Nephron (organoid): ENCODE measurements at regions not wholly inside any gene's neighbourhood (a gene's known extent, or its start where the extent isn't known, plus 50 kb on each side); places are given as distances from the start of the nearest gene placed in this dataset.
A peak's percentile ranks its signal among the peaks of the same experiment; 100 is the strongest.
"Not testable (repeated sequence)": the region's sequence is repeated elsewhere in the genome, so short reads cannot be mapped to it uniquely, and the experiment has no call there.

Source experiments
- H3K27ac Mint-ChIP-seq, 3 experiments: 2 replicates each; pipeline ENCODE4 v1.8.0; 2020; ENCODE audit warnings: mixed read lengths in 3 of 3, mild to moderate bottlenecking in 2 of 3, moderate library complexity in 1 of 3
- H3K27me3 Mint-ChIP-seq: 2 replicates; pipeline ENCODE4 v1.8.0; 2021; ENCODE audit warnings: low read depth, mild to moderate bottlenecking, moderate library complexity, mixed read lengths
- H3K36me3 Mint-ChIP-seq: 2 replicates; pipeline ENCODE4 v1.8.0; 2020; ENCODE audit warnings: low read depth, mixed read lengths
- H3K4me1 Mint-ChIP-seq: 2 replicates; pipeline ENCODE4 v1.8.0; 2020; ENCODE audit warnings: mixed read lengths
- H3K4me3 Mint-ChIP-seq, 3 experiments: 2 replicates each; pipeline ENCODE4 v1.8.0; 2020; ENCODE audit warnings: mild to moderate bottlenecking in 3 of 3, mixed read lengths in 3 of 3, moderate library complexity in 2 of 3
- H3K9me3 Mint-ChIP-seq: 2 replicates; pipeline ENCODE4 v1.8.0; 2020; ENCODE audit warnings: mixed read lengths
- TF ChIP-seq, protein P1 (sequence below), 3 experiments: fragments of 200-600 bp; sonication (generic); IDR thresholded peaks; one replicate each; pipeline ENCODE4 v1.5.0; 2021; ENCODE audit warnings: antibody characterized with exemption in 3 of 3; ENCODE audit not compliant: unreplicated experiment in 3 of 3

DNA sequence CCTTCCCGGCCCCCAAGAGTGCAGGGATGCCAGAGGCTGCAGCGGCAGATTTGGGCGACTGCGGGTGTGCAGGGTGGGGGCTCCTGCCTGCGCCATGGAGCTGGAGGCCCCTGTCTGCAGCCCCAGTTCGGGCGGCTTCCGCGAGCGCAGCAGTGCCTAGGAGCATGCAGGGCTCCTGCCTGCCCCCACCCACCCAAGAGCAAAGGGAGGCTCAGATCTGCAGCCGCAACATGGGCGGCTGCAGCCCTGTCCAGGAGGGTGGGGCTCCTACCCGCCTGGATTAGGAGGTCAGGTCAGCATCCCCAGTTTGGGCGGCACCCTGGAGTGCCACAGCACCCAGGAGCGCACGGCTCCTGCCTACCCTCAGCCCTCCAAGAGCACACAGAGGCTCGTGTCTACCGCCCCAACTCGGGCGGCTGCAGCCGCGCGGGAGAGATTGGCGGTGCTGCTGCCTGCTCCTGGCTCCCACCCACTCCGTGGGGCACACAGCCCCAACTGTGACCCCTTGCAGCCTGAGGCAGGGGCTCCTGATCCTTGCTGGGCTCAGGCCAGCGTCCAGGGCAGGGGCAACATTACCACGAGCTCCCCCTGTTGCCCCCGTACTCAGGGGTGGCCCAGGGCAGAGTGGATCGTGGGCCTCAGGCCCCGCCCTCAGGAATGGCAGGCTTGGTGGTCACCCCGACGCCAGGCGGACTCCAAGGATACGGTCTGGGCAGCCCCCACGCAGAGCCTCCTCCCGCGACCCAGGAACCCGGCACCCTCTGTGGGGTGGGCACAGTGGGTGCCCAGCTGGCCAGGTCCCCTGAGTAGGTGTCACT is 55.5 kb upstream of the UNC93A start:
- peaks cover 37% of the 10 kb centered on the region for H3K27me3 Mint-ChIP-seq
- H3K4me3 Mint-ChIP-seq = no peak overlapping the region
- H3K36me3 Mint-ChIP-seq = no peaks in the 10 kb centered on the region
- peaks cover 33% of the 10 kb centered on the region for H3K4me1 Mint-ChIP-seq
- no peaks in the 10 kb centered on the region for H3K9me3 Mint-ChIP-seq
- TF ChIP-seq, protein P1, sequence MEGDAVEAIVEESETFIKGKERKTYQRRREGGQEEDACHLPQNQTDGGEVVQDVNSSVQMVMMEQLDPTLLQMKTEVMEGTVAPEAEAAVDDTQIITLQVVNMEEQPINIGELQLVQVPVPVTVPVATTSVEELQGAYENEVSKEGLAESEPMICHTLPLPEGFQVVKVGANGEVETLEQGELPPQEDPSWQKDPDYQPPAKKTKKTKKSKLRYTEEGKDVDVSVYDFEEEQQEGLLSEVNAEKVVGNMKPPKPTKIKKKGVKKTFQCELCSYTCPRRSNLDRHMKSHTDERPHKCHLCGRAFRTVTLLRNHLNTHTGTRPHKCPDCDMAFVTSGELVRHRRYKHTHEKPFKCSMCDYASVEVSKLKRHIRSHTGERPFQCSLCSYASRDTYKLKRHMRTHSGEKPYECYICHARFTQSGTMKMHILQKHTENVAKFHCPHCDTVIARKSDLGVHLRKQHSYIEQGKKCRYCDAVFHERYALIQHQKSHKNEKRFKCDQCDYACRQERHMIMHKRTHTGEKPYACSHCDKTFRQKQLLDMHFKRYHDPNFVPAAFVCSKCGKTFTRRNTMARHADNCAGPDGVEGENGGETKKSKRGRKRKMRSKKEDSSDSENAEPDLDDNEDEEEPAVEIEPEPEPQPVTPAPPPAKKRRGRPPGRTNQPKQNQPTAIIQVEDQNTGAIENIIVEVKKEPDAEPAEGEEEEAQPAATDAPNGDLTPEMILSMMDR (IDR thresholded peaks at IDR 0.05; ENCODE audit: unreplicated experiment in 3 of 3) = no peak
- H3K27ac Mint-ChIP-seq = no peak overlapping the region

DNA sequence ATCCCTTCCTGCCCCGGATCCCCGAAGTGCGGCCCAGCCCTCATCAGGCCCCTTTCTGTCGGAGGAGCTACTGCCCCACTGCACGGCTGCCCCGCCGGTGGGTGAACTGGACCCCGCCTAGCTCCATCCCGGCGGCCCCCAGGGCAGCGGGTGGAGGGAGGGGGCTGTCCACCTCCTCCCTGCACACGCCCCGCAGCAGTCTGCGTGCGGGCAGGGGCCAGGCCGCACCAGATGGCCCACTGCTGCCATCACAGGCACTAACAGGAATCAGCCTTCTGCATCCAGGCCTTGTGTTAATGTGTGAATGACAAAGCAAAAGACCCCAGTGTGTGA is 54.9 kb upstream of the UNC93A start:
- TF ChIP-seq, protein P1 (IDR thresholded peaks at IDR 0.05; ENCODE audit: unreplicated experiment in 3 of 3) = no peak
- Mint-ChIP-seq H3K36me3 (no peaks in the 10 kb centered on the region), H3K9me3 (no peaks in the 10 kb centered on the region), H3K27me3 (peaks cover 32% of the 10 kb centered on the region), H3K4me3 (no peak overlapping the region), H3K27ac (peak overlapping the region in 1 of 3 experiments; percentile 61), H3K4me1 (peaks cover 37% of the 10 kb centered on the region)

DNA sequence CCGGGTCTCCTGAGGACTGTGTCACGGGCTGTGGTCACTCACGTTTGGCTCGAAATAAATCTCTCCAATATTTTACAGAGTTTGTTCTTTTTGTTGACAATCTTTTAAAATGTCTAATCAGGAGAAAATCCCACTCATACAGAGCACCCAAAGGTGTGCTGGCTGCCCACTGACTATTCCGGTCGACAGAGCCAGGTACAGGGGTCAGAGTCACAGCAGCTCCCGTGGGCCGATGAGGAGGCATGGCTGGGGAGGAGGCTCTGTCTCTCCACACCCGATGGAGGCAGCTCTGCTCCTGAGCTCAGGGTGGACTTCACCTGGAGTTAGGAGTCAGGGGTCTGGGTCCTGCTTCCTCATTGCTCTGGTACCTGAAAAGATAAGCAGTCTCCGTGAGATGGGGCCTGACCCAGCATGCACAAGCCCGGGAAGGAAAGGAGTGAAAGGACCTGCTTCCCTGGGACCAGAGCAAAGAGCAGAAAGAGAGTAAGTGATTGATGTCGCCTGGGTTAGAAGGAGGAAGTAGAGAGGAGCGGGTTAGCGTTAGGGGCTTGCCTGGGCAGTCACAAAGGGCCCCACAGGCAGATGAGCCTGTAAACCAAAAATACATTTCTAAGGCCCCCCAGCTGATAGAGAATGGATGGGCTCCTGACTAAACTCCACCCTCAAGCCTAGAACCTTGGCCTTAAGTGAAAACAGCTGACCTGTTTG is 53.5 kb upstream of the UNC93A start:
- TF ChIP-seq, protein P1 (IDR thresholded peaks at IDR 0.05; ENCODE audit: unreplicated experiment in 3 of 3) = no peak
- Mint-ChIP-seq H3K4me3 (no peak overlapping the region), H3K27ac (peak overlapping the region in 2 of 3 experiments; percentile 70 to 84), H3K36me3 (no peaks in the 10 kb centered on the region), H3K4me1 (peaks cover 46% of the 10 kb centered on the region), H3K27me3 (peaks cover 31% of the 10 kb centered on the region), H3K9me3 (no peaks in the 10 kb centered on the region)

DNA sequence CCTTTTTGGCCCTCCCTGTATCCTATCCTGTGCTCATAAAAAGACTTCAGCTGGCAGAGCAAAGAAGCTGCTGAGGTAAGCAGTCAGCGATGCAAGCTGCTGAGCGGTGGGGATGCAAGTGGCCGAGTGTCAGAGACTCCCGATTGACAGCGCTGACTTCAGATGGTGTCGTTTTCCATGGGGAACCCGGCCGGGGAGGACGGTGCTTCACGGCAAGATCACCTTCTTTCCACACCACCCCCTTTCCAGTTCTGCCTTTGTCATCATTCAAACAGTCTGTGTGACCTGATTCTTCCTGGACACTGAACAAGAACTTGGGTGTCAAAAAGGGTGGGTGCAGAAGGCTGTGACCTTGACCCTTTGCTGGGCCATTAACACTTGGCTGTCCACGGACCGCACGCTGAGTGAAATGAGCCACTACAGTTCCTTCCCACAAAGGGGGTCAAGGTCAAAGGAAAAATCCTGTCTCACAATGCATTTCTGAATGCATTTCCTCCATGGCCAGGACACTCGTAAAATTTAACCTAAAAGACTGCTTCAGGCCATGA is 52.9 kb upstream of the UNC93A start:
- TF ChIP-seq, protein P1 (IDR thresholded peaks at IDR 0.05; ENCODE audit: unreplicated experiment in 3 of 3) = no peak
- H3K4me3 Mint-ChIP-seq = peak overlapping the region in 2 of 3 experiments; percentile 16 to 34
- H3K36me3 Mint-ChIP-seq = no peaks in the 10 kb centered on the region
- H3K4me1 Mint-ChIP-seq = peaks cover 53% of the 10 kb centered on the region
- peak overlapping the region in 2 of 3 experiments; percentile 70 to 84 for H3K27ac Mint-ChIP-seq
- H3K27me3 Mint-ChIP-seq = peaks cover 31% of the 10 kb centered on the region
- no peaks in the 10 kb centered on the region for H3K9me3 Mint-ChIP-seq

- H3K27ac Mint-ChIP-seq = no peak overlapping the region
- no peak overlapping the region for H3K4me3 Mint-ChIP-seq
- H3K4me1 Mint-ChIP-seq = peaks cover 53% of the 10 kb centered on the region
- H3K36me3 Mint-ChIP-seq = no peaks in the 10 kb centered on the region
- TF ChIP-seq, protein P1 (IDR thresholded peaks at IDR 0.05; ENCODE audit: unreplicated experiment in 3 of 3) = no peak
- no peaks in the 10 kb centered on the region for H3K9me3 Mint-ChIP-seq
- peaks cover 31% of the 10 kb centered on the region for H3K27me3 Mint-ChIP-seq
These were observed 52.2 kb upstream of the UNC93A start for GRCh38 chr6:167238694-167239467.

DNA sequence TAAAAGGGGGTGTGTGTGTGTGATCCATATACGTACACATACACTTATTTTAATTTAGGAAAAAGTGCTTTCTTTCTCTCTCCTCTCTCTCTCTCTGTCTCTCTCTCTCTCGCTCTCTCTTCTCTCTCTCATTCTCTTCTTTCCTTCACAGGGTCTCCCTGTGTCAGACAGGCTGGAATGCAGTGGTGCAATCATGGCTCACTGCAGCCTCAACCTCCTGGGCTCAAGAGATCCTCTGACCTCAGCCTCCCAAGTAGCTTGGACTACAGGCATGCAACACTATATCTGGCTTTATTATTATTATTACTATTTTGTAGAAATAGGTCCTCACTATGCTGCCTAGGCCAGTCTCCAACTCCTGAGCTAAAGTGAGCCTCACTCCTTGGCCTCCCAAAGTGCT is 51.6 kb upstream of the UNC93A start:
- H3K4me3 Mint-ChIP-seq, H3K27ac Mint-ChIP-seq, H3K36me3 Mint-ChIP-seq, H3K9me3 Mint-ChIP-seq: not testable (repeated sequence)
- peaks cover 57% of the 10 kb centered on the region for H3K4me1 Mint-ChIP-seq
- H3K27me3 Mint-ChIP-seq = peaks cover 34% of the 10 kb centered on the region
